HG03469 (cell line): ENCODE measurements at regions not wholly inside any gene's neighbourhood (a gene's known extent, or its start where the extent isn't known, plus 50 kb on each side); places are given as distances from the start of the nearest gene placed in this dataset.
"Not testable (repeated sequence)": the region's sequence is repeated elsewhere in the genome, so short reads cannot be mapped to it uniquely, and the experiment has no call there.

ENCODE experiments used
- ATAC-seq: cut with Tn5 transposase; IDR thresholded peaks from one replicate; pipeline ENCODE4 v1.9.1; 2021; ENCODE audit warnings: mild to moderate bottlenecking, moderate library complexity, moderate number of reproducible peaks; ENCODE audit not compliant: unreplicated experiment

- ATAC-seq, result no peak
Observed at GRCh38 chr1:168422203-168422847, 121.5 kb downstream of the XCL2 start.

GRCh38 chr1:168421399-168422004 is 122.3 kb downstream of the XCL2 start:
- no peak for ATAC-seq

- ATAC-seq, result no peak
Observed at GRCh38 chr1:168420177-168420576, 123.6 kb downstream of the XCL2 start.

GRCh38 chr1:168419736-168420135 is 124.1 kb downstream of the XCL2 start:
- no peak for ATAC-seq

- no peak for ATAC-seq
Observed at GRCh38 chr1:168416220-168416619, 127.6 kb downstream of the XCL2 start.

- ATAC-seq, result no peak
Observed at GRCh38 chr1:168414914-168415313, 128.9 kb downstream of the XCL2 start.

GRCh38 chr1:168410464-168410863 is 129.8 kb downstream of the TBX19 start:
- ATAC-seq, result no peak

GRCh38 chr1:168408884-168409283 is 128.2 kb downstream of the TBX19 start:
- ATAC-seq, result no peak

- no peak for ATAC-seq
Observed at GRCh38 chr1:168408539-168408865, 127.8 kb downstream of the TBX19 start.

GRCh38 chr1:168407832-168408538 is 127.3 kb downstream of the TBX19 start:
- no peak for ATAC-seq

GRCh38 chr1:168405906-168406549 is 125.4 kb downstream of the TBX19 start:
- no peak for ATAC-seq

- ATAC-seq, result no peak
Observed at GRCh38 chr1:168403140-168403539, 122.5 kb downstream of the TBX19 start.

- not testable (repeated sequence) for ATAC-seq
Observed at GRCh38 chr1:168402466-168402865, 121.8 kb downstream of the TBX19 start.

- no peak for ATAC-seq
Observed at GRCh38 chr1:168401341-168401740, 120.7 kb downstream of the TBX19 start.

GRCh38 chr1:168400139-168400538 is 119.5 kb downstream of the TBX19 start:
- ATAC-seq, result no peak

- no peak for ATAC-seq
Observed at GRCh38 chr1:168397806-168398205, 117.1 kb downstream of the TBX19 start.

GRCh38 chr1:168396940-168397684 is 116.4 kb downstream of the TBX19 start:
- ATAC-seq, result no peak

- ATAC-seq, result no peak
Observed at GRCh38 chr1:168396508-168396907, 115.8 kb downstream of the TBX19 start.

- no peak for ATAC-seq
Observed at GRCh38 chr1:168394858-168395257, 114.2 kb downstream of the TBX19 start.

GRCh38 chr1:168392958-168393549 is 112.4 kb downstream of the TBX19 start:
- no peak for ATAC-seq
